K562 (cell line): ENCODE measurements at regions not wholly inside any gene's neighbourhood (a gene's known extent, or its start where the extent isn't known, plus 50 kb on each side); places are given as distances from the start of the nearest gene placed in this dataset.

Experiments used
- ATAC-seq: fragments of 200-7000 bp; cut with Tn5 transposase; 3 replicates; pipeline ENCODE4 v1.9.1; 2020; ENCODE audit warnings: moderate library complexity
- BruUV-seq: library from RNA; stranded (reverse); fragments of 400-500 nt; replicated peaks from 2 replicates; lab custom pipeline; 2021; lab: Mats Ljungman, UMichigan
- CTCF ChIA-PET: fragments of 300-600 bp; formaldehyde crosslinking; extraction: SDS; loops from one replicate; lab custom pipeline; 2021; ENCODE audit warnings: low intra/inter-chr PET ratio; lab: Yijun Ruan, JAX
- POLR2A ChIA-PET: fragments of 300-600, 350-650 bp; sonication (Branson Sonifier 250); formaldehyde crosslinking; extraction: SDS; loops from one replicate; lab custom pipeline; 2021; ENCODE audit warnings: antibody characterized with exemption, inconsistent platforms; lab: Yijun Ruan, JAX
- DNase-seq, 4 experiments: peaks; one replicate each; pipeline versions ENCODE4 v3.0.0 to v3.0.0-alpha.2; 2011 to 2018; ENCODE audit warnings: low spot score in 3 of 4, mixed read lengths in 3 of 4; ENCODE audit errors: extremely low read depth in 1 of 4
- FAIRE-seq: peaks from 2 replicates; lab custom pipeline; 2011; peaks lifted over from hg19 to GRCh38; lab: Jason Lieb, UNC
- H2AFZ ChIP-seq: 2 replicates; pipeline ENCODE4 v1.6.0; 2011; ENCODE audit warnings: low read depth, low read length, control low read depth, inconsistent platforms
- H3K27ac ChIP-seq: fragments of 200-600 bp; 3 replicates; pipeline ENCODE4 v1.8.0; 2011; ENCODE audit warnings: low read depth, mild to moderate bottlenecking, control low read depth, inconsistent platforms, low read length, moderate library complexity, mixed read lengths; ENCODE audit errors: extremely low read depth
- H3K27me3 ChIP-seq, 2 experiments: fragments of 300-600 bp in 1 of 2; 2 replicates in 1 of 2; 3 replicates in 1 of 2; pipeline versions ENCODE4 v1.6.0 to v1.8.0; 2011; ENCODE audit warnings: inconsistent platforms in 2 of 2, low read length in 2 of 2, mild to moderate bottlenecking in 1 of 2, mixed read lengths in 1 of 2, moderate library complexity in 1 of 2; ENCODE audit not compliant: control insufficient read depth in 2 of 2, insufficient read depth in 2 of 2
- H3K36me3 ChIP-seq: fragments of 300-600 bp; 3 replicates; pipeline ENCODE4 v1.8.0; 2011; ENCODE audit warnings: mild to moderate bottlenecking, low read length, inconsistent platforms; ENCODE audit not compliant: control insufficient read depth, insufficient read depth
- H3K4me1 ChIP-seq, 2 experiments: fragments of 200-600 bp in 1 of 2; replicated peaks in 1 of 2; 2 replicates in 1 of 2; 3 replicates in 1 of 2; pipeline versions ENCODE4 v1.5.1 to v1.8.0; 2011; ENCODE audit warnings: inconsistent platforms in 2 of 2, low read length in 2 of 2, mild to moderate bottlenecking in 1 of 2, mixed read lengths in 1 of 2, moderate library complexity in 1 of 2; ENCODE audit not compliant: control insufficient read depth in 2 of 2, insufficient read depth in 2 of 2
- H3K4me2 ChIP-seq: 2 replicates; pipeline ENCODE4 v1.6.1; 2011; ENCODE audit warnings: low read length, control low read depth, inconsistent platforms, mixed read lengths; ENCODE audit not compliant: insufficient read depth
- H3K4me3 ChIP-seq: fragments of 200-600 bp; sonication (generic), shearing (Covaris generic); 2 replicates; pipeline ENCODE4 v1.5.1; 2016; ENCODE audit warnings: control low read depth, inconsistent platforms
- H3K79me2 ChIP-seq: fragments of 200-600 bp; 3 replicates; pipeline ENCODE4 v1.8.0; 2011; ENCODE audit warnings: low read length, inconsistent platforms; ENCODE audit not compliant: control insufficient read depth, insufficient read depth
- H3K9ac ChIP-seq, 2 experiments: 2 replicates each; pipeline versions ENCODE4 v1.6.0 to v1.6.1; 2011; ENCODE audit warnings: low read depth in 2 of 2, low read length in 2 of 2, control low read depth in 1 of 2, inconsistent platforms in 1 of 2, mild to moderate bottlenecking in 1 of 2, mixed read lengths in 1 of 2; ENCODE audit not compliant: insufficient read depth in 1 of 2
- H3K9me1 ChIP-seq: one replicate; pipeline ENCODE4 v1.6.0; 2011; ENCODE audit warnings: inconsistent platforms, mild to moderate bottlenecking, low read length, moderate library complexity; ENCODE audit not compliant: control insufficient read depth, insufficient read depth
- H3K9me3 ChIP-seq: replicated peaks from 2 replicates; pipeline ENCODE4 v1.5.1; 2011; ENCODE audit warnings: low read depth, low read length, inconsistent platforms; ENCODE audit not compliant: control insufficient read depth, insufficient read depth
- H4K20me1 ChIP-seq: replicated peaks from 2 replicates; pipeline ENCODE4 v1.6.1; 2011; ENCODE audit warnings: low read length, inconsistent platforms, mixed read lengths; ENCODE audit not compliant: control insufficient read depth, insufficient read depth
- CSDE1 ChIP-seq, 2 experiments: fragments of 450-650 bp; IDR thresholded peaks; 2 replicates each; pipeline ENCODE4 v1.6.1; 2016; ENCODE audit warnings: mild to moderate bottlenecking in 1 of 2
- ESRRA ChIP-seq: fragments of 450-650 bp; IDR thresholded peaks from 2 replicates; pipeline ENCODE4 v1.6.1; 2014; ENCODE audit warnings: low read depth, mild to moderate bottlenecking, moderate library complexity, borderline replicate concordance
- MAFK ChIP-seq: IDR thresholded peaks from 2 replicates; pipeline ENCODE4 v1.6.1; 2011; ENCODE audit warnings: low read length, improper control_type of control experiment
- MYNN ChIP-seq, 2 experiments: sonication (generic); formaldehyde crosslinking in 1 of 2; IDR thresholded peaks; 2 replicates each; pipeline versions ENCODE4 v1.5.0 to v1.6.1; 2016 to 2020; ENCODE audit warnings: antibody characterized with exemption in 1 of 2, missing genetic modification reagents in 1 of 2
- NR4A1 ChIP-seq, 2 experiments: fragments of 250-450 bp in 1 of 2; fragments of 450-650 bp in 1 of 2; sonication (Bioruptor Pico) in 1 of 2; IDR thresholded peaks; 2 replicates each; pipeline versions ENCODE4 v1.4.0 to v1.6.1; 2016 to 2020; ENCODE audit warnings: mild to moderate bottlenecking in 2 of 2, missing compliant biosample characterization in 1 of 2, missing genetic modification characterization in 1 of 2, moderate library complexity in 1 of 2
- RBM39 ChIP-seq: fragments of 200-400 bp; formaldehyde crosslinking; optimal IDR thresholded peaks from 2 replicates; pipeline ENCODE3; 2018; ENCODE audit warnings: low read depth, low read length
- THAP7 ChIP-seq: fragments of 250-450 bp; sonication (Bioruptor Pico); IDR thresholded peaks from 2 replicates; pipeline ENCODE4 v1.5.0; 2021
- ZBTB8A ChIP-seq: fragments of 450-650 bp; IDR thresholded peaks from 2 replicates; pipeline ENCODE4 v1.6.1; 2018; ENCODE audit warnings: mild to moderate bottlenecking, moderate library complexity; ENCODE audit not compliant: partially characterized antibody
- WGBS: fragments of 100-300 bp; shearing (Covaris generic); methylation state at CpG from one replicate; pipeline ENCODE4 v1.1.6; 2016; ENCODE audit warnings: low coverage, mixed read lengths; ENCODE audit not compliant: insufficient coverage; ENCODE audit errors: missing lambda C conversion rate; 5-methylcytosine and 5-hydroxymethylcytosine counted together
- in situ Hi-C: fragments of 300-500 bp; cut with MboI; formaldehyde crosslinking; loops from 4 replicates; pipeline ENCODE4 v1.15.0; 2018; ENCODE audit warnings: inconsistent platforms, mixed read lengths
- intact Hi-C: fragments of 100-400 bp; cut with micrococcal nuclease; formaldehyde crosslinking; loops from 2 replicates; pipeline ENCODE4 v1.14.2; 2022

GRCh38 chr20:56903858-56904257, 274.8 kb downstream of the TFAP2C start:
- TF ChIP-seq THAP7: peak; percentile 92
- no peak for TF ChIP-seq ESRRA
- no peak overlapping the region for H3K4me2 ChIP-seq
- in situ Hi-C loops: no loop called here
- no peak overlapping the region for H3K9ac ChIP-seq
- no peaks in the 10 kb centered on the region for H3K9me1 ChIP-seq
- 2% methylated on average over 4 of the region's 4 CpGs for WGBS
- peaks cover 0 to 7% of the 10 kb centered on the region in 2 experiments; a peak in 1 of 5 replicates for H3K27me3 ChIP-seq
- no peak for DNase-seq
- ChIA-PET CTCF (no interaction called here), POLR2A (no interaction called here)
- H3K9me3 ChIP-seq: no peaks in the 10 kb centered on the region
- H3K4me3 ChIP-seq: no peak overlapping the region
- no peaks in the 10 kb centered on the region for H3K36me3 ChIP-seq
- no peak overlapping the region for H3K27ac ChIP-seq
- intact Hi-C loops: no loop called here
- no peaks in the 10 kb centered on the region for H4K20me1 ChIP-seq
- H3K4me1 ChIP-seq: no peaks in the 10 kb centered on the region
- no peak for FAIRE-seq
- no peak for ATAC-seq
- no TSS peak for BruUV-seq
- no peak overlapping the region for H2AFZ ChIP-seq
- H3K79me2 ChIP-seq: no peaks in the 10 kb centered on the region

- no peak for ATAC-seq
- no TSS peak for BruUV-seq
- Histone ChIP-seq H3K4me3 (no peak overlapping the region), H3K27ac (no peak overlapping the region), H2AFZ (no peak overlapping the region), H3K36me3 (no peaks in the 10 kb centered on the region), H3K79me2 (no peaks in the 10 kb centered on the region), H4K20me1 (no peaks in the 10 kb centered on the region; the same call in 1 of the 2 replicates), H3K4me2 (no peak overlapping the region), H3K27me3 (peaks cover 0 to 19% of the 10 kb centered on the region in 2 experiments; a peak in 3 of 5 replicates), H3K4me1 (no peaks in the 10 kb centered on the region), H3K9me1 (no peaks in the 10 kb centered on the region), H3K9ac (no peak overlapping the region), H3K9me3 (no peaks in the 10 kb centered on the region)
- in situ Hi-C loops (no loop called here), intact Hi-C loops (no loop called here)
- FAIRE-seq: no peak
- ChIA-PET POLR2A (no interaction called here), CTCF (no interaction called here)
- under 1% methylated on average over 16 of the region's 16 CpGs for WGBS
- TF ChIP-seq MAFK (no peak), MYNN (IDR thresholded peaks at IDR 0.05) (no peak), MYNN (CRISPR knock-in tag; IDR thresholded peaks at IDR 0.05) (no peak), RBM39 (no peak), CSDE1 (IDR thresholded peaks at IDR 0.05) (no peak), NR4A1 (CRISPR knock-in tag; IDR thresholded peaks at IDR 0.05) (no peak), NR4A1 (tag; IDR thresholded peaks at IDR 0.05) (no peak), ZBTB8A (no peak)
- DNase-seq: no peak
Measured at GRCh38 chr20:56909918-56910714, 281.0 kb downstream of the TFAP2C start.
